PC-9 (cell line): ENCODE measurements at regions not wholly inside any gene's neighbourhood (a gene's known extent, or its start where the extent isn't known, plus 50 kb on each side); places are given as distances from the start of the nearest gene placed in this dataset.
"Not testable (repeated sequence)": the region's sequence is repeated elsewhere in the genome, so short reads cannot be mapped to it uniquely, and the experiment has no call there.

Experiments used
- BruUV-seq: library from RNA; stranded (reverse); fragments of 400-500 nt; replicated peaks from 2 replicates; lab custom pipeline; 2021; lab: Mats Ljungman, UMichigan
- CTCF ChIA-PET: fragments of 300-600 bp; sonication (Branson Sonifier 250); formaldehyde crosslinking; loops from one replicate; lab custom pipeline; 2022; ENCODE audit warnings: antibody characterized with exemption; lab: Charles Lee
- POLR2A ChIA-PET: fragments of 300-600 bp; sonication (Branson Sonifier 250); formaldehyde crosslinking; loops from one replicate; lab custom pipeline; 2022; ENCODE audit warnings: antibody characterized with exemption; ENCODE audit not compliant: unreplicated experiment; lab: Charles Lee
- DNase-seq, 2 experiments: peaks; one replicate each; pipeline versions ENCODE4 v3.0.0 to v3.0.0-alpha.2; 2015 to 2022; ENCODE audit warnings: mixed read lengths in 1 of 2
- H2AFZ ChIP-seq: fragments of 200-600 bp; sonication (generic); 2 replicates; pipeline ENCODE4 v1.8.1; 2017; ENCODE audit warnings: antibody characterized with exemption
- H3F3A ChIP-seq: fragments of 200-600 bp; sonication (generic); 2 replicates; pipeline ENCODE4 v1.8.1; 2017; ENCODE audit warnings: antibody characterized with exemption, mild to moderate bottlenecking, low read depth; ENCODE audit not compliant: insufficient read depth
- H3K27ac ChIP-seq: fragments of 200-600 bp; sonication (generic); 2 replicates; pipeline ENCODE4 v1.6.1; 2016; ENCODE audit warnings: mixed run types
- H3K27me3 ChIP-seq: fragments of 200-600 bp; sonication (generic); 2 replicates; pipeline ENCODE4 v1.6.1; 2016; ENCODE audit warnings: low read depth, mixed run types; ENCODE audit not compliant: insufficient read depth
- H3K36me3 ChIP-seq: fragments of 200-600 bp; sonication (generic); 2 replicates; pipeline ENCODE4 v1.6.1; 2016; ENCODE audit warnings: low read depth, mixed run types
- H3K4me1 ChIP-seq: fragments of 200-600 bp; sonication (generic); replicated peaks from 2 replicates; pipeline ENCODE4 v1.6.1; 2016; ENCODE audit warnings: mixed run types; ENCODE audit not compliant: insufficient read depth
- H3K4me2 ChIP-seq: fragments of 200-600 bp; sonication (generic); 2 replicates; pipeline ENCODE4 v1.6.1; 2017; ENCODE audit warnings: mixed run types
- H3K4me3 ChIP-seq: fragments of 200-600 bp; sonication (generic); 2 replicates; pipeline ENCODE4 v1.6.1; 2016; ENCODE audit warnings: mixed run types
- H3K79me2 ChIP-seq: fragments of 200-600 bp; sonication (generic); 2 replicates; pipeline ENCODE4 v1.6.1; 2017; ENCODE audit warnings: low read depth, mixed run types
- H3K9me2 ChIP-seq: fragments of 200-600 bp; sonication (generic); 2 replicates; pipeline ENCODE4 v1.8.1; 2017; ENCODE audit warnings: mild to moderate bottlenecking; ENCODE audit not compliant: insufficient read depth
- H3K9me3 ChIP-seq: fragments of 200-600 bp; sonication (generic); 2 replicates; pipeline ENCODE4 v1.8.1; 2016; ENCODE audit warnings: low read depth; ENCODE audit not compliant: insufficient read depth
- H4K20me1 ChIP-seq: fragments of 200-600 bp; sonication (generic); 2 replicates; pipeline ENCODE4 v1.8.1; 2017; ENCODE audit not compliant: insufficient read depth
- CTCF ChIP-seq: fragments of 200-600 bp; sonication (generic); conservative IDR thresholded peaks from 2 replicates; pipeline ENCODE4 v1.6.1; 2017; ENCODE audit warnings: mixed run types, antibody characterized with exemption, mild to moderate bottlenecking, moderate library complexity
- EZH2 ChIP-seq: fragments of 200-600 bp; sonication (generic); IDR thresholded peaks from 2 replicates; pipeline ENCODE4 v1.8.0; 2017; ENCODE audit warnings: antibody characterized with exemption, low read depth
- intact Hi-C: fragments of 100-400 bp; cut with micrococcal nuclease; formaldehyde crosslinking; loops from one replicate; pipeline ENCODE4 v1.10.0; 2022; ENCODE audit not compliant: unreplicated experiment

- DNase-seq, result no peak
- H3F3A ChIP-seq, result no peaks in the 10 kb centered on the region
- CTCF ChIA-PET, result no interaction called here
- BruUV-seq, result no TSS peak
- no peak for TF ChIP-seq EZH2
- TF ChIP-seq CTCF, result no peak
- no peak overlapping the region for H3K27ac ChIP-seq
- no peak overlapping the region for H3K4me2 ChIP-seq
- POLR2A ChIA-PET, result no interaction called here
- no peaks in the 10 kb centered on the region; the same call in 1 of the 2 replicates for H3K9me2 ChIP-seq
- H3K27me3 ChIP-seq, result no peaks in the 10 kb centered on the region
- H4K20me1 ChIP-seq, result no peaks in the 10 kb centered on the region
- H3K4me3 ChIP-seq, result no peak overlapping the region
- H3K79me2 ChIP-seq, result no peaks in the 10 kb centered on the region
- no peaks in the 10 kb centered on the region for H3K36me3 ChIP-seq
- H2AFZ ChIP-seq, result no peak overlapping the region
- H3K9me3 ChIP-seq, result no peaks in the 10 kb centered on the region
- intact Hi-C loops, result no loop called here
- no peaks in the 10 kb centered on the region for H3K4me1 ChIP-seq
Observed at GRCh38 chr5:119757276-119757675, 127.9 kb downstream of the FAM170A start.

- H3K4me2 ChIP-seq, result peak overlapping the region; percentile 31; the same call in 1 of the 2 replicates
- H3K4me1 ChIP-seq, H3K79me2 ChIP-seq, H3K9me2 ChIP-seq, H2AFZ ChIP-seq, H3K9me3 ChIP-seq, H3K27me3 ChIP-seq, H4K20me1 ChIP-seq, intact Hi-C loops, H3K4me3 ChIP-seq, H3K27ac ChIP-seq, BruUV-seq, H3K36me3 ChIP-seq, H3F3A ChIP-seq: not testable (repeated sequence)
- ChIA-PET POLR2A (interaction anchor here (0.6 kb wide), 1 partner anchor 113 kb away, joined by 5 read pairs; no protein-coding TSS in a partner anchor), CTCF (interaction anchor here (0.6 kb wide), 2 partner anchors 813 to 814 kb away, joined by 3 read pairs; no protein-coding TSS in a partner anchor)
- DNase-seq, result peak in 1 of 2 experiments; percentile 10
Observed at GRCh38 chr5:119769695-119770693, 140.6 kb downstream of the FAM170A start.

- BruUV-seq, H3K27ac ChIP-seq, H3F3A ChIP-seq, H3K4me1 ChIP-seq, H3K79me2 ChIP-seq, DNase-seq, H3K9me2 ChIP-seq, H3K9me3 ChIP-seq, H2AFZ ChIP-seq, H3K36me3 ChIP-seq, H4K20me1 ChIP-seq, POLR2A ChIA-PET, intact Hi-C loops, H3K27me3 ChIP-seq, CTCF ChIA-PET: not testable (repeated sequence)
- Histone ChIP-seq H3K4me3 (peak overlapping the region; percentile 33; the same call in 1 of the 2 replicates), H3K4me2 (peak overlapping the region; percentile 50)
Observed at GRCh38 chr5:119780145-119780544, 150.8 kb downstream of the FAM170A start.

- no peak overlapping the region for H3K4me2 ChIP-seq
- no peaks in the 10 kb centered on the region for H3K36me3 ChIP-seq
- no peak overlapping the region for H3K27ac ChIP-seq
- no peaks in the 10 kb centered on the region for H3F3A ChIP-seq
- POLR2A ChIA-PET, result no interaction called here
- H3K79me2 ChIP-seq, result no peaks in the 10 kb centered on the region
- no peaks in the 10 kb centered on the region for H3K27me3 ChIP-seq
- DNase-seq, result no peak
- no peak overlapping the region for H2AFZ ChIP-seq
- no TSS peak for BruUV-seq
- H3K9me3 ChIP-seq, result no peaks in the 10 kb centered on the region
- no peaks in the 10 kb centered on the region for H3K9me2 ChIP-seq
- no peaks in the 10 kb centered on the region for H4K20me1 ChIP-seq
- H3K4me1 ChIP-seq, result no peaks in the 10 kb centered on the region
- CTCF ChIA-PET, result no interaction called here
- no peak overlapping the region for H3K4me3 ChIP-seq
- TF ChIP-seq EZH2, result no peak
- no peak for TF ChIP-seq CTCF
- intact Hi-C loops, result no loop called here
Observed at GRCh38 chr5:119785057-119785456, 155.7 kb downstream of the FAM170A start.
